ENCODE measurements at regions not wholly inside any gene's neighbourhood (a gene's known extent, or its start where the extent isn't known, plus 50 kb on each side); places are given as distances from the start of the nearest gene placed in this dataset.

DNA sequence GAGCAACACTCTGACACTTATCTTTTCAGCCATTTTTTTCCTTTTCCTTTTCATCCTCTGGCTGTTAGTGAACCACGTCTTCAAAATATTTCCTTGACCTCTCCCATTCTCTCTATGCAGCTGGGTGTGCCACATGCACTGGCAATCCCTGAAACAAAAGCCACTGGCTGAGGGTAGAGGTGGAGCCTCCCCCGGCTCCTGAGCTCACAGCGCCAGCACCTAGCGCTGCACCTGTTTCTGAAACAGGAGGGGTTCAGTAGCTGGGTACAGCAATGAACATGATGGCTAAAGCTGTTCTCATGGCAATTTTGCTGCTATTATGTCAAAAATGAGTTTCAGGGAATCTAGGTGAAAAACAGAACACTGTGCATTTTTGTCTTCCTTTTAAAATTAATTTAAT lies 314.7 kb upstream of the ATP10A start:
- no peaks in the 10 kb centered on the region for H4K20me1 ChIP-seq (ENCODE audit: insufficient read depth, low read length)
- H3K9me3 Mint-ChIP-seq (ENCODE audit: unreplicated experiment) = no peaks in the 10 kb centered on the region
- H3K27me3 Mint-ChIP-seq (ENCODE audit: low read depth, unreplicated experiment) = no peaks in the 10 kb centered on the region
- TF ChIP-seq, protein P1, sequence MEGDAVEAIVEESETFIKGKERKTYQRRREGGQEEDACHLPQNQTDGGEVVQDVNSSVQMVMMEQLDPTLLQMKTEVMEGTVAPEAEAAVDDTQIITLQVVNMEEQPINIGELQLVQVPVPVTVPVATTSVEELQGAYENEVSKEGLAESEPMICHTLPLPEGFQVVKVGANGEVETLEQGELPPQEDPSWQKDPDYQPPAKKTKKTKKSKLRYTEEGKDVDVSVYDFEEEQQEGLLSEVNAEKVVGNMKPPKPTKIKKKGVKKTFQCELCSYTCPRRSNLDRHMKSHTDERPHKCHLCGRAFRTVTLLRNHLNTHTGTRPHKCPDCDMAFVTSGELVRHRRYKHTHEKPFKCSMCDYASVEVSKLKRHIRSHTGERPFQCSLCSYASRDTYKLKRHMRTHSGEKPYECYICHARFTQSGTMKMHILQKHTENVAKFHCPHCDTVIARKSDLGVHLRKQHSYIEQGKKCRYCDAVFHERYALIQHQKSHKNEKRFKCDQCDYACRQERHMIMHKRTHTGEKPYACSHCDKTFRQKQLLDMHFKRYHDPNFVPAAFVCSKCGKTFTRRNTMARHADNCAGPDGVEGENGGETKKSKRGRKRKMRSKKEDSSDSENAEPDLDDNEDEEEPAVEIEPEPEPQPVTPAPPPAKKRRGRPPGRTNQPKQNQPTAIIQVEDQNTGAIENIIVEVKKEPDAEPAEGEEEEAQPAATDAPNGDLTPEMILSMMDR (IDR thresholded peaks at IDR 0.05; ENCODE audit: insufficient read depth, low read depth, low read length) = no peak
- no peak for TF ChIP-seq EZH2 (IDR thresholded peaks at IDR 0.05; ENCODE audit: insufficient read depth, low read length)
- H3K27me3 ChIP-seq (ENCODE audit: insufficient read depth, low read length) = no peaks in the 10 kb centered on the region
- no peaks in the 10 kb centered on the region for H3K36me3 ChIP-seq (ENCODE audit: insufficient read depth, low read length)
- FAIRE-seq = no peak
- H3K27ac Mint-ChIP-seq (ENCODE audit: unreplicated experiment) = no peak overlapping the region
- no peaks in the 10 kb centered on the region for H3K36me3 Mint-ChIP-seq (ENCODE audit: low read depth, unreplicated experiment)
- H3K4me3 Mint-ChIP-seq (ENCODE audit: unreplicated experiment) = no peak overlapping the region
- peaks cover 3% of the 10 kb centered on the region for H3K4me1 Mint-ChIP-seq (ENCODE audit: low read depth, unreplicated experiment)
- no peak overlapping the region for H3K4me2 ChIP-seq (ENCODE audit: low read length)
- H2AFZ ChIP-seq (ENCODE audit: low read depth, low read length) = no peak overlapping the region
- no peak overlapping the region for H3K9ac ChIP-seq (ENCODE audit: low read length)
- no peaks in the 10 kb centered on the region for H3K4me1 ChIP-seq (ENCODE audit: insufficient read depth, low read length)
- H3K79me2 ChIP-seq (ENCODE audit: insufficient read depth, low read length) = no peaks in the 10 kb centered on the region
- H3K9me3 ChIP-seq (ENCODE audit: insufficient read depth, low read depth, low read length) = peaks cover 3% of the 10 kb centered on the region
- no peak overlapping the region for H3K27ac ChIP-seq (ENCODE audit: low read depth, low read length)
- no peak overlapping the region for H3K4me3 ChIP-seq (ENCODE audit: insufficient read depth, low read depth, low read length)
- DNase-seq (ENCODE audit: low read depth) = no peak

DNA sequence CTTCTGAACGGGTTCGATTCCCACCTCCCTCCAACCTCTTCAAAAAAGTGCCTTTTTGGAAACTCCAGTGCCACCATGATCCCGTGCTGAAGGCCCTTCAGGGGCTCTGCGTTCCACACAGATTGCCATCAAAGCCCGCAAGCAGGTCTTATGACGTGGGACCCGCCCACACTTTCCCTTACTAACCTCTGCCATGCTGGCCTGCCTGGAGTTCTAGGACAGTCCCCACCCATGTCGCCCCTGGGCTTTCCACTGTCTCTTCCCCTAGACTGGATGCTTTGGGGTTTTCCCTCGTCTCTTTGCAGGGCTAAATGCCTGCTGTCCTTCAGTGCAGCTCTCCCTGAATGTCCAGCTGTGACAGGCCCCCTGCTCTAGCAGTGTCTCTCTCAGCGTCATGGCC lies 313.7 kb upstream of the ATP10A start:
- no peaks in the 10 kb centered on the region for H3K79me2 ChIP-seq (ENCODE audit: insufficient read depth, low read length)
- peaks cover 5% of the 10 kb centered on the region for H3K27me3 Mint-ChIP-seq (ENCODE audit: low read depth, unreplicated experiment)
- H3K36me3 Mint-ChIP-seq (ENCODE audit: low read depth, unreplicated experiment) = no peaks in the 10 kb centered on the region
- H3K36me3 ChIP-seq (ENCODE audit: insufficient read depth, low read length) = no peaks in the 10 kb centered on the region
- H3K4me2 ChIP-seq (ENCODE audit: low read length) = no peak overlapping the region
- no peaks in the 10 kb centered on the region for H3K4me1 ChIP-seq (ENCODE audit: insufficient read depth, low read length)
- no peak overlapping the region for H3K27ac Mint-ChIP-seq (ENCODE audit: unreplicated experiment)
- no peak overlapping the region for H3K4me3 Mint-ChIP-seq (ENCODE audit: unreplicated experiment)
- H3K9me3 ChIP-seq (ENCODE audit: insufficient read depth, low read depth, low read length) = peaks cover 4% of the 10 kb centered on the region
- no peak overlapping the region for H3K9ac ChIP-seq (ENCODE audit: low read length)
- DNase-seq (ENCODE audit: low read depth) (no peak), FAIRE-seq (no peak)
- TF ChIP-seq, protein P1 (IDR thresholded peaks at IDR 0.05; ENCODE audit: insufficient read depth, low read depth, low read length) = no peak
- no peak for TF ChIP-seq EZH2 (IDR thresholded peaks at IDR 0.05; ENCODE audit: insufficient read depth, low read length)
- H3K27ac ChIP-seq (ENCODE audit: low read depth, low read length) = no peak overlapping the region
- H4K20me1 ChIP-seq (ENCODE audit: insufficient read depth, low read length) = no peaks in the 10 kb centered on the region
- H3K27me3 ChIP-seq (ENCODE audit: insufficient read depth, low read length) = no peaks in the 10 kb centered on the region
- no peak overlapping the region for H2AFZ ChIP-seq (ENCODE audit: low read depth, low read length)
- H3K4me3 ChIP-seq (ENCODE audit: insufficient read depth, low read depth, low read length) = no peak overlapping the region
- H3K4me1 Mint-ChIP-seq (ENCODE audit: low read depth, unreplicated experiment) = no peaks in the 10 kb centered on the region
- no peaks in the 10 kb centered on the region for H3K9me3 Mint-ChIP-seq (ENCODE audit: unreplicated experiment)

DNA sequence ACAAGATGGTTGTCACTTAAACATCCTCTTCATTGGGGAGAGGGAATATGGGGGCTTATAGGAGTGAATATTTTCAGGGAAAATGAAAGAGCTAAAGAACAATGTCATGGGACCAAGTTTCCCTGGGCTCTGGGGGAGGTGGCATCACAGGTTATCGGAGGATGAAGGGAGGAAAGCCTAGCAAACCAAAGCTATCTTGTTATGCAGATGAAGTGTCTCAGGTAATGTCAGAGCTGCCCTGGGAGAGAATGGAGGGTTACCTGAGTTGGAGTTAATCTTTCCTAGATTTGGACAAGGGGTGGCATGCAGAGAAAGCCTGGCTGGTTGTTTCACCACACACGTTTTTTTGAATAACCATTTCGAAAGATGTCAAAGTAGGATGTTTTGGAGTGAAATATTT lies 308.1 kb upstream of the ATP10A start:
- H4K20me1 ChIP-seq (ENCODE audit: insufficient read depth, low read length) = no peaks in the 10 kb centered on the region
- no peak overlapping the region for H3K27ac Mint-ChIP-seq (ENCODE audit: unreplicated experiment)
- no peaks in the 10 kb centered on the region for H3K4me1 ChIP-seq (ENCODE audit: insufficient read depth, low read length)
- no peaks in the 10 kb centered on the region for H3K9me3 Mint-ChIP-seq (ENCODE audit: unreplicated experiment)
- H3K4me3 Mint-ChIP-seq (ENCODE audit: unreplicated experiment) = no peak overlapping the region
- H3K36me3 Mint-ChIP-seq (ENCODE audit: low read depth, unreplicated experiment) = no peaks in the 10 kb centered on the region
- no peak overlapping the region for H3K4me2 ChIP-seq (ENCODE audit: low read length)
- H3K27ac ChIP-seq (ENCODE audit: low read depth, low read length) = no peak overlapping the region
- no peak for FAIRE-seq
- H3K27me3 Mint-ChIP-seq (ENCODE audit: low read depth, unreplicated experiment) = peaks cover 13% of the 10 kb centered on the region
- DNase-seq (ENCODE audit: low read depth) = no peak
- H3K36me3 ChIP-seq (ENCODE audit: insufficient read depth, low read length) = no peaks in the 10 kb centered on the region
- TF ChIP-seq EZH2 (IDR thresholded peaks at IDR 0.05; ENCODE audit: insufficient read depth, low read length) = no peak
- TF ChIP-seq, protein P1 (IDR thresholded peaks at IDR 0.05; ENCODE audit: insufficient read depth, low read depth, low read length) = no peak
- H3K9ac ChIP-seq (ENCODE audit: low read length) = no peak overlapping the region
- H3K4me1 Mint-ChIP-seq (ENCODE audit: low read depth, unreplicated experiment) = no peaks in the 10 kb centered on the region
- no peak overlapping the region for H2AFZ ChIP-seq (ENCODE audit: low read depth, low read length)
- H3K27me3 ChIP-seq (ENCODE audit: insufficient read depth, low read length) = no peaks in the 10 kb centered on the region
- H3K9me3 ChIP-seq (ENCODE audit: insufficient read depth, low read depth, low read length) = peaks cover 3% of the 10 kb centered on the region
- no peaks in the 10 kb centered on the region for H3K79me2 ChIP-seq (ENCODE audit: insufficient read depth, low read length)
- no peak overlapping the region for H3K4me3 ChIP-seq (ENCODE audit: insufficient read depth, low read depth, low read length)

Measured in astrocyte (in vitro differentiated cells and primary cell).